ENCODE measurements at regions not wholly inside any gene's neighbourhood (a gene's known extent, or its start where the extent isn't known, plus 50 kb on each side); places are given as distances from the start of the nearest gene placed in this dataset.

DNA sequence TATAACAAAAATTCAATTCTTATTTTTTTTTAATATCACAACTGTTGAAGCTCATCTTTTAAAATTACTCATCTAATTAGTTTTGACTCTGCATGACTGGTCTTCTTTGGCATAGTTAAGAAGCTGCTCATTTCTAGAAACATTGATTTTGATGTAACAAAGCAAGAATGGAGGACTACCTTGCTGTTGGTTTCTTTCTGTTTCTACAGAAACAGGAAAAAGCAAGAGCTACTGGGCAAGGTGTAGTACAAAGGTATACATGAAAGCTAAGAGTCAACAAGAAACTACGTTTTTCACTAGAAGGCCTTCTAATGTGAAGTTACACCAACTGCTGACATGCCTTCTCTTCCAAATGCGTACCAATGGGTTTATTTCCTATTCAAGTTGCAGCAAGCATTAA is 90.6 kb upstream of the SYT4 start:
- TF ChIP-seq, protein P1, sequence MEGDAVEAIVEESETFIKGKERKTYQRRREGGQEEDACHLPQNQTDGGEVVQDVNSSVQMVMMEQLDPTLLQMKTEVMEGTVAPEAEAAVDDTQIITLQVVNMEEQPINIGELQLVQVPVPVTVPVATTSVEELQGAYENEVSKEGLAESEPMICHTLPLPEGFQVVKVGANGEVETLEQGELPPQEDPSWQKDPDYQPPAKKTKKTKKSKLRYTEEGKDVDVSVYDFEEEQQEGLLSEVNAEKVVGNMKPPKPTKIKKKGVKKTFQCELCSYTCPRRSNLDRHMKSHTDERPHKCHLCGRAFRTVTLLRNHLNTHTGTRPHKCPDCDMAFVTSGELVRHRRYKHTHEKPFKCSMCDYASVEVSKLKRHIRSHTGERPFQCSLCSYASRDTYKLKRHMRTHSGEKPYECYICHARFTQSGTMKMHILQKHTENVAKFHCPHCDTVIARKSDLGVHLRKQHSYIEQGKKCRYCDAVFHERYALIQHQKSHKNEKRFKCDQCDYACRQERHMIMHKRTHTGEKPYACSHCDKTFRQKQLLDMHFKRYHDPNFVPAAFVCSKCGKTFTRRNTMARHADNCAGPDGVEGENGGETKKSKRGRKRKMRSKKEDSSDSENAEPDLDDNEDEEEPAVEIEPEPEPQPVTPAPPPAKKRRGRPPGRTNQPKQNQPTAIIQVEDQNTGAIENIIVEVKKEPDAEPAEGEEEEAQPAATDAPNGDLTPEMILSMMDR (IDR thresholded peaks at IDR 0.05) = no peak
- TF ChIP-seq POLR2A (IDR thresholded peaks at IDR 0.05) (no peak), EP300 (IDR thresholded peaks at IDR 0.05) (no peak)
